C1 segment of cervical spinal cord (tissue), 14 donors: ENCODE measurements at regions not wholly inside any gene's neighbourhood (a gene's known extent, or its start where the extent isn't known, plus 50 kb on each side); places are given as distances from the start of the nearest gene placed in this dataset.

ENCODE experiments used
- DNase-seq, 14 donors: peaks; one replicate each; lab custom pipeline; 2025; lab: John Stamatoyannopoulos, UW

GRCh38 chr1:229993060-229993459 is 74.0 kb upstream of the GALNT2 start:
- DNase-seq, result no peak

DNA sequence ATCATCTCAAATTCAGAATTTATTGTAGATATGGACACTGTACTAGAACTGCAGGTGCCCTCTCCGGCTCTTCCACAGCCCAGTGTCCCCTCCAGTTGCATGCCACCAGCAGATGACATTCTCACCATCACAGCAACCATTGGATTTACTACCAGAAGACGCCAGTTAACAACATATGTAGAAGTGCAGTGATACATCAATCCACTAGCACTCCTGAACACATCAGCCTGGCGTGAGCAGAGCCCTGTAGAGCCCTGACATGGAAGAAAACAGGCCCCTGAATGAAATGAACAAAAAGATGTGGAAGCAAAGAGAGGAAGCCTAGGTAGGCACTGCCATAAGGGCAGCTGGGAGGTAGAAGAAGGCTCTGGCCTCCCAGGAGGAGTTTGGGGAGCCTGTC is 73.1 kb upstream of the GALNT2 start:
- DNase-seq, result no peak

DNA sequence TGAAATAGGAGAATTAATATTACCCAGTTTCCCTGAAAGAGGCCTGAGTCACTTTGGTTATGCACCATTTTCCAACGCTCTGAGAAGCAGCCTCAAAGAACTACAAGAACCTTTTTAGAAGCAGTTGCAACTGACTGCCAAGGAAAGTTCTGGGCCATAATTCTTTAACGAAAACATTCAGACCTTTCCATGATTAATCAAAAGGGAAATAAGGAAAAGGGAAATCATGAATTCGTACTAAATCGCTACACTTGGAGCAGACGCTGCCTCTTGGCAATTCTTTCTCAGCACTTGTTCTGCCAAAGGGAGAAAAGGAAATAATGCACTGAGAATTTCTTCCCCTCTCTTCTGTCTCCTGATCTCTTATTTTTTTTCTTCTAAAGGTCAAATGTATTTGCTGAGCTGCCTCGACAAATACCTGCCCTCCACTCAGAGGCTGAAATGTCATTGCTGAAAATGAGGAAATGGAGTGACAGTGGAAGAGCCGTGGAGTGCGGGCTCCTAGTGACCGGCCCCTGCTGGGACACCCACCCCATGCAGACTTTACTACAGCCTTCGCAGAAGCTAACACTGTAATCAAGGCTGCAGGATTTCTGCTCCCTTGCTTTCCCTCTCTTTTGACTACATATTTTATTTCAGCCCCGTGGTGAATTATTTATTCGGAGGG is 67.9 kb upstream of the GALNT2 start:
- peak in 1 of 14 donors; percentile 33 for DNase-seq

- no peak for DNase-seq
These were observed 66.4 kb upstream of the GALNT2 start for GRCh38 chr1:230000493-230001184.

DNA sequence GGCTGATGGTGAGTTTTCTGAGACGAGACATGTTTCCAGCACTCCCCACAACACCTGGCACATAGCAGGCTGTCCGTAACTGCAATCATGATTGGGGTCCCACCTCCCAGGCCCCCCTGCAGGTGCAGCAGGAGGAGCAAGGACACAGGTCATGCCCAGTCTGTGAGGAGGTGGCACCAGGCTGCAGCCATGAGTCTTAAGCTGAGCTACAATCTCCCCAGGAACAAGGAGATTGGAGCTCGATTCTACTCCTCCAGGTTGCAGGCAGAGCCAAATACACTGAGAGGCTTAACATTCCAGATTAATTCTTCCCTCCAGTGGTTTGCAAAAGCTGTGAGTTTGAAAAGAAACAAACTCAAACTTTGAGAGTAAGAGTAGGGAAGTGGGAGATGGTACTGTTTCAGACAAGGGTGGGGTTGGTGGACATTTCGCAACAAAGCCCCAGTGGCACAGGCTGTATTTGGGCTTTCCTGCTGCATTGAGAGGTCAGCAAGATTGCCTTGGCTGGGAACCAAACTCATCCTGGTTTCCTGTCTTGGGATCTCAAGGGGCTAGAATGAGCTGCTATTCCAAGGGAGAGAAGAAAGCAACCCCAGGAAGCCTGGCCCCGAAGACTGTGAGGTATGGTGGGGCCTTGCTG is 64.8 kb upstream of the GALNT2 start:
- peak in 4 of 14 donors; percentile 13 to 46 (median 30) for DNase-seq

DNA sequence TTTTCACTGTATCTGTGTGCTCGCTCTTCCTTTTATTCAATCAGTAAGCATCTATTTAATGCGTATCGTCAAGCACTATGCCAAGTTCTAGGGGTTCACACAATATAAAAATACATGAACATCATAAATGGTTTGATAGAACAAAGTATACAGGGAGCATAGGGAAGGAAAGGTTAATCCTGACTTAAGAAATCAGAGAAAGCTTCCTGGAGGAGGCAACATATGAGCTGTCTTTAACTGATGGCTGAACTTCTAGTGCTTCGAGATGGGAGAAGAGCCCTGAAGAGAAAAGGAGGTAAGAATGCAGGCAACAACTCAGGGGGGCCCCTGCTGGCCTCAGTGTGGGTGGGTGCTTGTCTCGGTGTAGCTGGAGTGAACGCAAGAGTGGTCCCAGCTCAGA is 63.6 kb upstream of the GALNT2 start:
- DNase-seq, result no peak

DNA sequence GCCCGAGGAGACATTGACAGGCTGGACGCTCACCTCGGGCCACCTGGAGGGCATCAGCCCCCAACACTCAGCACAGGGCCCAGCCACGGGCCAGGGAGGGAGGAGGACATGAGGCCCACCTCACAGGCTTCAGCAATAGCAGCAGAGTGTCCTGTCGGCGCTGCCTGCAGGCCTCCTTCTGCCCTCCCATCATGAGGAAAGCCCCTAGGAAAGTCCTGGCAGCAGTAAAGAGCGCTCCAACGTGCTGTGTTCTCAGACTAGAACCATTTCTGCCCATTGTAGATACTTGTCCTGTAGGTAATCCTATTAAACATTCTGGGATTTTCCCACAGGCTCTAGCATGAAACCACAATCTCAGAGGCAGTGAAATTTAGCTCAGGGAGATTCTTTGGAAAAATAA is 62.0 kb upstream of the GALNT2 start:
- DNase-seq, result no peak

DNA sequence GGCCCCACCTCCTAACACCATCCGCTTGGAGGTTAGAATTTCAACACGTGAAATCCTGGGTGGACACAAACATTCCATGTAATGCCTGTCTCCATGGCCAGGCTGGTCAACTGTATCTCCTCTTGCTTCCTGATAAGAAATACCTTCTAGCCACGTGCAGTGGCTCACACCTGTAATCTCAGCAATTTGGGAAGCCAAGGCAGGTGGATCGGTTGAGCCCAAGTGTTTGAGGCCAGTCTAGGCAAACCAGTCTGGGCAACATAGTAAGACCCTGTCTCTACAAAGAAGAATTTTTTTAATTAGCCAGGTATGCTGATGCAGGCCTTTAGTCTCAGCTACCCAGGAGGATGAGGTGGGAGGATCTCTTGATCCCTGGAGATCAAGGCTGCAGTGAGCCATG is 58.3 kb upstream of the GALNT2 start:
- no peak for DNase-seq

- no peak for DNase-seq
These were observed 57.3 kb upstream of the GALNT2 start for GRCh38 chr1:230009611-230010313.

DNA sequence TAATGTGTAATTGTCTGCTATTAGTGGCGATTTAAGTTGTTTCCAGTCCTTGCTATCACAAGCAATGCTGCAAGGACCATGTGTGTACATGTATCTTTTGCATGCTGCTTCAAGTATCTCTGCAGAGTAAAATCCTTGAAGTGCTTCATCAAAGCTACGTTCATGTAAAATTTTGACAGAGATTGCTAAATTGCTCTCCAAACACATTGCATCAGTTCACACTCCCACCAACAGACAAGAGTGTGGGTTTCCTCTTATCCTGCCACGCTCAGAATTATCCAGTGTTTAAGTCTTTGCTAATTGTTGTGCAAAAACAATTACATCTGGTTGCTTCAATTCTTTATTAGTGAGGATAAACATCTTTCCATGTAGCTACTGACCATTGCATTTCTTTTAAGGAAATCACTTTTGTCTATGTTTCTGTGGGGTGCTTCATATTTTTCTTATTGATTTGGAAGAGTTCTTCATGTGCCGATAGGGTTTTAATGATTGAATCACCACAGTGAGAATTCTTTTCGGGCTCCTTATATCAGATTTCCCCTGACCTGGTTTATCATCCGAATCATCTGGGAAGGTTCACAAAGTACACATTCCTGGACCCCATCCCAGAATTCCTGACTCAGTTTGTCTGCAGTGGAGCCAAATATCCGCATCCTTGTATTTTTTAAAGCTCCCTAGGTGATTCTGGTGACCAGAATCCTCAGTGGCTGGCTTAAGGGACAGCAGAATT is 56.3 kb upstream of the GALNT2 start:
- DNase-seq, result no peak

- DNase-seq, result no peak
These were observed 55.5 kb upstream of the GALNT2 start for GRCh38 chr1:230011333-230012092.

- DNase-seq, result no peak
These were observed 55.0 kb upstream of the GALNT2 start for GRCh38 chr1:230012093-230012393.

- DNase-seq, result no peak
These were observed 54.3 kb upstream of the GALNT2 start for GRCh38 chr1:230012741-230013140.

GRCh38 chr1:230016159-230016558 is 50.9 kb upstream of the GALNT2 start:
- no peak for DNase-seq
